ENCODE measurements at regions not wholly inside any gene's neighbourhood (a gene's known extent, or its start where the extent isn't known, plus 50 kb on each side); places are given as distances from the start of the nearest gene placed in this dataset.
"Not testable (repeated sequence)": the region's sequence is repeated elsewhere in the genome, so short reads cannot be mapped to it uniquely, and the experiment has no call there.

DNA sequence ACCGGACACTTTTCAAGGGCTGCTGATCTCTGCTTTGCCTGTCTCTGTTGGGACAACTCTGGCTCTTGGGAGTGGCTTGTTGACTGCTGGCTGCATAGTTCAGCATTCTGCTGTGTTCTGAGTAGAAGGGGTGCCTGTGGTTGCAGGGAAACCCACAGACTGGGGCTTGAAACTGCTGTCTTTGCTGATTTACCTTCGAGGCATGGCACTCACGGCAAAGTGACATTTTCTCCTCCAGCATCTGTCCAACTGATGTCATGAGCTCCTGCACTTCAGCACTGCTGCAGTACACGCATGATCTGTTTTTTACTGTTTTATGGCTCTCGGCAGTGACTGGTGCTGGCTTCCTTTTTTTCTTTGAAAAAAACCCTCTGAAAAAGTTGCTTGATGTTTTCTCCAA lies 69.2 kb downstream of the SPATA31D1 start:
- H3K36me3 ChIP-seq (ENCODE audit: insufficient read depth, low read length) = no peaks in the 10 kb centered on the region
- no peak for TF ChIP-seq SMC3 (conservative IDR thresholded peaks at IDR 0.05; ENCODE audit: poor library complexity)
- TF ChIP-seq EP300 (conservative IDR thresholded peaks at IDR 0.05; ENCODE audit: poor library complexity, severe bottlenecking) = no peak
- TF ChIP-seq TAF1 (IDR thresholded peaks at IDR 0.05; ENCODE audit: low read depth) = no peak
- TF ChIP-seq, protein P1, sequence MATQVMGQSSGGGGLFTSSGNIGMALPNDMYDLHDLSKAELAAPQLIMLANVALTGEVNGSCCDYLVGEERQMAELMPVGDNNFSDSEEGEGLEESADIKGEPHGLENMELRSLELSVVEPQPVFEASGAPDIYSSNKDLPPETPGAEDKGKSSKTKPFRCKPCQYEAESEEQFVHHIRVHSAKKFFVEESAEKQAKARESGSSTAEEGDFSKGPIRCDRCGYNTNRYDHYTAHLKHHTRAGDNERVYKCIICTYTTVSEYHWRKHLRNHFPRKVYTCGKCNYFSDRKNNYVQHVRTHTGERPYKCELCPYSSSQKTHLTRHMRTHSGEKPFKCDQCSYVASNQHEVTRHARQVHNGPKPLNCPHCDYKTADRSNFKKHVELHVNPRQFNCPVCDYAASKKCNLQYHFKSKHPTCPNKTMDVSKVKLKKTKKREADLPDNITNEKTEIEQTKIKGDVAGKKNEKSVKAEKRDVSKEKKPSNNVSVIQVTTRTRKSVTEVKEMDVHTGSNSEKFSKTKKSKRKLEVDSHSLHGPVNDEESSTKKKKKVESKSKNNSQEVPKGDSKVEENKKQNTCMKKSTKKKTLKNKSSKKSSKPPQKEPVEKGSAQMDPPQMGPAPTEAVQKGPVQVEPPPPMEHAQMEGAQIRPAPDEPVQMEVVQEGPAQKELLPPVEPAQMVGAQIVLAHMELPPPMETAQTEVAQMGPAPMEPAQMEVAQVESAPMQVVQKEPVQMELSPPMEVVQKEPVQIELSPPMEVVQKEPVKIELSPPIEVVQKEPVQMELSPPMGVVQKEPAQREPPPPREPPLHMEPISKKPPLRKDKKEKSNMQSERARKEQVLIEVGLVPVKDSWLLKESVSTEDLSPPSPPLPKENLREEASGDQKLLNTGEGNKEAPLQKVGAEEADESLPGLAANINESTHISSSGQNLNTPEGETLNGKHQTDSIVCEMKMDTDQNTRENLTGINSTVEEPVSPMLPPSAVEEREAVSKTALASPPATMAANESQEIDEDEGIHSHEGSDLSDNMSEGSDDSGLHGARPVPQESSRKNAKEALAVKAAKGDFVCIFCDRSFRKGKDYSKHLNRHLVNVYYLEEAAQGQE (IDR thresholded peaks at IDR 0.05; ENCODE audit: borderline replicate concordance) = no peak
- no peak for TF ChIP-seq POLR2AphosphoS5 (IDR thresholded peaks at IDR 0.05)
- no peak for TF ChIP-seq MXI1 (conservative IDR thresholded peaks at IDR 0.05; ENCODE audit: poor library complexity, severe bottlenecking)
- no peak for TF ChIP-seq EZH2 (IDR thresholded peaks at IDR 0.05; ENCODE audit: borderline replicate concordance, insufficient read depth, low read length, poor library complexity, severe bottlenecking)
- TF ChIP-seq RAD21 (conservative IDR thresholded peaks at IDR 0.05) = no peak
- TF ChIP-seq, protein P2, sequence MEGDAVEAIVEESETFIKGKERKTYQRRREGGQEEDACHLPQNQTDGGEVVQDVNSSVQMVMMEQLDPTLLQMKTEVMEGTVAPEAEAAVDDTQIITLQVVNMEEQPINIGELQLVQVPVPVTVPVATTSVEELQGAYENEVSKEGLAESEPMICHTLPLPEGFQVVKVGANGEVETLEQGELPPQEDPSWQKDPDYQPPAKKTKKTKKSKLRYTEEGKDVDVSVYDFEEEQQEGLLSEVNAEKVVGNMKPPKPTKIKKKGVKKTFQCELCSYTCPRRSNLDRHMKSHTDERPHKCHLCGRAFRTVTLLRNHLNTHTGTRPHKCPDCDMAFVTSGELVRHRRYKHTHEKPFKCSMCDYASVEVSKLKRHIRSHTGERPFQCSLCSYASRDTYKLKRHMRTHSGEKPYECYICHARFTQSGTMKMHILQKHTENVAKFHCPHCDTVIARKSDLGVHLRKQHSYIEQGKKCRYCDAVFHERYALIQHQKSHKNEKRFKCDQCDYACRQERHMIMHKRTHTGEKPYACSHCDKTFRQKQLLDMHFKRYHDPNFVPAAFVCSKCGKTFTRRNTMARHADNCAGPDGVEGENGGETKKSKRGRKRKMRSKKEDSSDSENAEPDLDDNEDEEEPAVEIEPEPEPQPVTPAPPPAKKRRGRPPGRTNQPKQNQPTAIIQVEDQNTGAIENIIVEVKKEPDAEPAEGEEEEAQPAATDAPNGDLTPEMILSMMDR (IDR thresholded peaks at IDR 0.05; ENCODE audit: poor library complexity, severe bottlenecking) = no peak
- no peaks in the 10 kb centered on the region for H3K9me2 ChIP-seq (ENCODE audit: insufficient read depth, low read length)
- H3K79me2 ChIP-seq (replicated peaks; ENCODE audit: insufficient read depth, low read length) = no peaks in the 10 kb centered on the region
- H3K4me3 ChIP-seq (ENCODE audit: low read length) = no peak overlapping the region
- no peaks in the 10 kb centered on the region for H3F3A ChIP-seq (ENCODE audit: insufficient read depth, low read length, poor library complexity, severe bottlenecking)
- no peak overlapping the region for H3K9ac ChIP-seq (ENCODE audit: low read length)
- H3K4me2 ChIP-seq (ENCODE audit: low read length) = no peak overlapping the region
- H2AFZ ChIP-seq (ENCODE audit: low read depth, low read length) = no peak overlapping the region
- no peak overlapping the region for H3K27ac ChIP-seq (ENCODE audit: low read length)
- no peaks in the 10 kb centered on the region for H4K20me1 ChIP-seq (ENCODE audit: insufficient read depth)
- H3K9me3 ChIP-seq (ENCODE audit: low read length) = no peaks in the 10 kb centered on the region
- H3K27me3 ChIP-seq (ENCODE audit: insufficient read depth, low read depth, low read length) = no peaks in the 10 kb centered on the region

DNA sequence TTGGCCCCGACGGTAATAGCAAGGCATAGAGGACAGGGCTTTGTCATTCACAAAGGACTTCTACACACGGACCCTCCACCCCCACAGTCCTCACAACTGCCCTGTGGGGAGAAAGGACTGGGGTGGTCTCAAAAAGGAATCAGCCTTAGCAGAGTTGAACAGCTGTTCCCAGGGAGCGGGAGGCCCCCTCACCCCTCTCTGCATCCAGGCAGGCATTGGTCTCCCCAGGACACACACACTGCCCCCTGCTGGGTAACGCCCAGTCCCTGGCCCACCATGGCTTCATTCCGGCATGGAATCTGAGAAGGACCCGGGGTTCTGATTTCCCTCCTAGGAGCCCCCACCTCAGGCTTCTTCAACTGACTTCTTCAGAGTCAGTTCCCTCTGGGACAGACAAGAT lies 73.2 kb downstream of the SPATA31D1 start:
- H3K4me2 ChIP-seq (ENCODE audit: low read length); H4K20me1 ChIP-seq (ENCODE audit: insufficient read depth); H2AFZ ChIP-seq (ENCODE audit: low read depth, low read length); H3F3A ChIP-seq (ENCODE audit: insufficient read depth, low read length, poor library complexity, severe bottlenecking); H3K79me2 ChIP-seq (replicated peaks; ENCODE audit: insufficient read depth, low read length); H3K36me3 ChIP-seq (ENCODE audit: insufficient read depth, low read length); H3K27me3 ChIP-seq (ENCODE audit: insufficient read depth, low read depth, low read length); H3K9ac ChIP-seq (ENCODE audit: low read length); H3K9me2 ChIP-seq (ENCODE audit: insufficient read depth, low read length); H3K27ac ChIP-seq (ENCODE audit: low read length); H3K4me3 ChIP-seq (ENCODE audit: low read length); H3K9me3 ChIP-seq (ENCODE audit: low read length): not testable (repeated sequence)

DNA sequence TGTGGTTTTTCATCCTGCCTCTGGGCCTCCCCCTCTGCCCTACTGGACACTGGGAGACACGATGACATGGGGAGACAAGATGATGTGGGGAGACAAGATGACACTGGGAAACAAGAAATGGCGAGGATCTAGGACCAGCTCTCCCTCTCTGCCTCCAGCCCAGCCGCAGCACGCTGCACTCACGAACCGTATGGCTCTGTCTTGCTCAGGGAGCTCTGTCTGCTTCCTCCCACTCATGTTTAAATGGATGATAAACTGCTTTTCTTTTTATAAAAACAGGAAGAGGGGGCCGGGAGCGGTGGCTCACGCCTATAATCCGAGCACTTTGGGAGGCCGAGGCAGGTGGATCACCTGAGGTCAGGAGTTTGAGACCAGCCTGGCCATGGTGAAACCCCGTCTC lies 73.7 kb downstream of the SPATA31D1 start:
- H3K9me2 ChIP-seq (ENCODE audit: insufficient read depth, low read length) = no peaks in the 10 kb centered on the region
- H3K4me3 ChIP-seq (ENCODE audit: low read length) = no peak overlapping the region
- no peaks in the 10 kb centered on the region for H3K9me3 ChIP-seq (ENCODE audit: low read length)
- H3K9ac ChIP-seq (ENCODE audit: low read length) = no peak overlapping the region
- no peaks in the 10 kb centered on the region for H4K20me1 ChIP-seq (ENCODE audit: insufficient read depth)
- TF ChIP-seq, protein P1 (IDR thresholded peaks at IDR 0.05; ENCODE audit: borderline replicate concordance) = no peak
- H3F3A ChIP-seq (ENCODE audit: insufficient read depth, low read length, poor library complexity, severe bottlenecking) = no peaks in the 10 kb centered on the region
- H3K4me2 ChIP-seq (ENCODE audit: low read length) = no peak overlapping the region
- H3K27me3 ChIP-seq (ENCODE audit: insufficient read depth, low read depth, low read length) = no peaks in the 10 kb centered on the region
- H3K36me3 ChIP-seq (ENCODE audit: insufficient read depth, low read length) = no peaks in the 10 kb centered on the region
- no peak overlapping the region for H3K27ac ChIP-seq (ENCODE audit: low read length)
- H3K79me2 ChIP-seq (replicated peaks; ENCODE audit: insufficient read depth, low read length) = no peaks in the 10 kb centered on the region
- no peak overlapping the region for H2AFZ ChIP-seq (ENCODE audit: low read depth, low read length)
